B cell (primary cell): ENCODE measurements at regions not wholly inside any gene's neighbourhood (a gene's known extent, or its start where the extent isn't known, plus 50 kb on each side); places are given as distances from the start of the nearest gene placed in this dataset.

Experiments used
- ATAC-seq: fragments of 200-7000 bp; cut with Tn5 transposase; one replicate; pipeline ENCODE4 v1.10.0; 2021; ENCODE audit warnings: low read depth, mild to moderate bottlenecking, moderate number of reproducible peaks, moderate library complexity
- CTCF ChIA-PET: fragments of 350-600 bp; sonication (Branson Sonifier 250); formaldehyde crosslinking; loops from one replicate; lab custom pipeline; 2021; ENCODE audit warnings: antibody characterized with exemption, inconsistent platforms; lab: Charles Lee
- POLR2A ChIA-PET: fragments of 350-600 bp; sonication (Branson Sonifier 250); formaldehyde crosslinking; loops from one replicate; lab custom pipeline; 2021; ENCODE audit warnings: antibody characterized with exemption; lab: Charles Lee
- DNase-seq: peaks from one replicate; pipeline ENCODE4 v3.0.0; 2013
- H2AFZ ChIP-seq: 2 replicates; pipeline ENCODE4 v1.6.1; 2012; ENCODE audit warnings: mild to moderate bottlenecking, low read depth, low read length; ENCODE audit not compliant: insufficient read depth, poor library complexity, severe bottlenecking
- H3K27ac ChIP-seq, 2 donors: 1 replicate in 1 of 2; 2 replicates in 1 of 2; pipeline ENCODE4 v1.5.1; 2012 to 2013; ENCODE audit warnings: low read length in 2 of 2, mild to moderate bottlenecking in 2 of 2, moderate library complexity in 1 of 2
- H3K27me3 ChIP-seq, 4 experiments: fragments of 200-600 bp in 1 of 4; sonication (generic) in 1 of 4; replicated peaks in 1 of 4; 1 replicate in 2 of 4; 2 replicates in 2 of 4; pipeline versions ENCODE4 v1.6.1 to v1.7.0; 2013 to 2016; ENCODE audit warnings: low read length in 3 of 4, mild to moderate bottlenecking in 2 of 4, mixed read lengths in 1 of 4, moderate library complexity in 1 of 4; ENCODE audit not compliant: insufficient read depth in 4 of 4, control insufficient read depth in 3 of 4; ENCODE audit errors: control extremely low read depth in 1 of 4
- H3K36me3 ChIP-seq, 2 experiments: replicated peaks in 1 of 2; 1 replicate in 1 of 2; 2 replicates in 1 of 2; pipeline versions ENCODE4 v1.6.1 to v1.7.1; 2013; ENCODE audit warnings: low read length in 1 of 2; ENCODE audit not compliant: insufficient read depth in 2 of 2, control insufficient read depth in 1 of 2; ENCODE audit errors: control extremely low read depth in 1 of 2, extremely low read depth in 1 of 2
- H3K4me1 ChIP-seq, 2 donors: fragments of 200-600 bp in 1 of 2; sonication (generic) in 1 of 2; 1 replicate in 1 of 2; 2 replicates in 1 of 2; pipeline versions ENCODE4 v1.5.1 to v1.6.1; 2013 to 2017; ENCODE audit warnings: low read length in 2 of 2; ENCODE audit not compliant: control insufficient read depth in 2 of 2, insufficient read depth in 2 of 2
- H3K4me2 ChIP-seq: replicated peaks from 2 replicates; pipeline ENCODE3; 2012; ENCODE audit warnings: mild to moderate bottlenecking, low read depth, low read length; ENCODE audit not compliant: poor library complexity, severe bottlenecking
- H3K4me3 ChIP-seq, 5 experiments: fragments of 200-600 bp in 1 of 5; sonication (generic) in 1 of 5; 1 replicate in 3 of 5; 2 replicates in 2 of 5; pipeline versions ENCODE4 v1.5.1 to v1.7.0; 2011 to 2016; ENCODE audit warnings: low read length in 4 of 5, mild to moderate bottlenecking in 4 of 5, low read depth in 2 of 5, control low read depth in 1 of 5, moderate library complexity in 1 of 5; ENCODE audit not compliant: insufficient read depth in 1 of 5; ENCODE audit errors: control extremely low read depth in 1 of 5, extremely low read depth in 1 of 5
- H3K79me2 ChIP-seq: fragments of 200-600 bp; sonication (generic); one replicate; pipeline ENCODE4 v1.6.0; 2016; ENCODE audit warnings: low read length; ENCODE audit not compliant: control insufficient read depth, insufficient read depth
- H3K9ac ChIP-seq: fragments of 200-600 bp; sonication (generic); 2 replicates; pipeline ENCODE4 v1.6.1; 2017; ENCODE audit warnings: mild to moderate bottlenecking, low read length, moderate library complexity
- H3K9me3 ChIP-seq, 3 donors: one replicate each; pipeline versions ENCODE4 v1.6.1 to v1.7.1; 2013; ENCODE audit warnings: low read length in 2 of 3; ENCODE audit not compliant: control insufficient read depth in 2 of 3, insufficient read depth in 1 of 3; ENCODE audit errors: control extremely low read depth in 1 of 3
- H4K20me1 ChIP-seq: 2 replicates; pipeline ENCODE4 v1.6.0; 2012; ENCODE audit warnings: mild to moderate bottlenecking, low read length; ENCODE audit not compliant: insufficient read depth, control insufficient read depth, poor library complexity, severe bottlenecking
- H3K27ac Mint-ChIP-seq: one replicate; pipeline ENCODE4 v1.8.0; 2021; ENCODE audit warnings: mixed read lengths
- H3K27me3 Mint-ChIP-seq: one replicate; pipeline ENCODE4 v1.8.0; 2021; ENCODE audit warnings: mixed read lengths
- H3K4me1 Mint-ChIP-seq: one replicate; pipeline ENCODE4 v1.8.0; 2021; ENCODE audit warnings: mixed read lengths
- H3K4me3 Mint-ChIP-seq: one replicate; pipeline ENCODE4 v1.8.0; 2021; ENCODE audit warnings: mixed read lengths
- H3K9me3 Mint-ChIP-seq: one replicate; pipeline ENCODE4 v1.8.0; 2022; ENCODE audit warnings: mixed read lengths; ENCODE audit not compliant: insufficient read depth
- CTCF ChIP-seq: fragments of 200-600 bp; IDR thresholded peaks from one replicate; pipeline ENCODE4 v1.8.0; 2022; ENCODE audit warnings: antibody characterized with exemption, mild to moderate bottlenecking
- EZH2 ChIP-seq: IDR thresholded peaks from 2 replicates; pipeline ENCODE4 v1.6.1; 2012; ENCODE audit warnings: borderline replicate concordance, low read depth, mild to moderate bottlenecking, moderate library complexity, low read length; ENCODE audit not compliant: insufficient read depth, poor library complexity, severe bottlenecking
- WGBS: methylation state at CpG from one replicate; pipeline ENCODE4 v1.1.5; 2013; ENCODE audit warnings: missing lambda C conversion rate; ENCODE audit not compliant: insufficient coverage; 5-methylcytosine and 5-hydroxymethylcytosine counted together
- intact Hi-C: fragments of 100-400 bp; cut with micrococcal nuclease; formaldehyde crosslinking; loops from one replicate; pipeline ENCODE4 v1.10.0; 2022

GRCh38 chr2:234683950-234684349, 187.1 kb upstream of the ARL4C start:
- Histone ChIP-seq H2AFZ (no peak overlapping the region), H3K4me3 (no peak overlapping the region), H3K9ac (no peak overlapping the region), H3K27ac (no peak overlapping the region), H3K4me2 (no peak overlapping the region), H3K9me3 (peaks cover 0 to 3% (median 0%) of the 10 kb centered on the region in 3 donors), H4K20me1 (no peaks in the 10 kb centered on the region), H3K27me3 (peaks cover 0 to 3% (median 0%) of the 10 kb centered on the region in 4 experiments), H3K36me3 (no peaks in the 10 kb centered on the region), H3K79me2 (no peaks in the 10 kb centered on the region), H3K4me1 (no peaks in the 10 kb centered on the region)
- Mint-ChIP-seq H3K4me1 (no peaks in the 10 kb centered on the region), H3K27ac (no peak overlapping the region), H3K9me3 (no peaks in the 10 kb centered on the region), H3K27me3 (no peaks in the 10 kb centered on the region), H3K4me3 (no peak overlapping the region)
- intact Hi-C loops, result no loop called here
- ATAC-seq (no peak), DNase-seq (no peak)
- ChIA-PET POLR2A (no interaction called here), CTCF (no interaction called here)
- TF ChIP-seq EZH2 (no peak), CTCF (no peak)
- 100% methylated on average over 1 of the region's 3 CpGs for WGBS

GRCh38 chr2:234682492-234683228, 185.8 kb upstream of the ARL4C start:
- POLR2A ChIA-PET, result no interaction called here
- intact Hi-C loops, result no loop called here
- CTCF ChIA-PET, result no interaction called here
- no peak overlapping the region for H3K27ac ChIP-seq
- ATAC-seq (no peak), DNase-seq (no peak)
- no peak overlapping the region for H3K4me3 ChIP-seq
- H4K20me1 ChIP-seq, result no peaks in the 10 kb centered on the region
- H3K27ac Mint-ChIP-seq, result no peak overlapping the region
- no peaks in the 10 kb centered on the region for H3K9me3 ChIP-seq
- TF ChIP-seq CTCF, result no peak
- no peak for TF ChIP-seq EZH2
- H3K27me3 Mint-ChIP-seq, result peaks cover 3% of the 10 kb centered on the region
- H3K27me3 ChIP-seq, result peaks cover 0 to 3% (median 0%) of the 10 kb centered on the region in 4 experiments
- no peak overlapping the region for H3K4me2 ChIP-seq
- no peaks in the 10 kb centered on the region for H3K79me2 ChIP-seq
- no peaks in the 10 kb centered on the region for H3K36me3 ChIP-seq
- H3K9me3 Mint-ChIP-seq, result no peaks in the 10 kb centered on the region
- no peaks in the 10 kb centered on the region for H3K4me1 ChIP-seq
- no peaks in the 10 kb centered on the region for H3K4me1 Mint-ChIP-seq
- WGBS, result 79% methylated on average over 4 of the region's 4 CpGs
- no peak overlapping the region for H3K4me3 Mint-ChIP-seq
- no peak overlapping the region for H3K9ac ChIP-seq
- H2AFZ ChIP-seq, result no peak overlapping the region
